HepG2 (cell line): ENCODE measurements at regions not wholly inside any gene's neighbourhood (a gene's known extent, or its start where the extent isn't known, plus 50 kb on each side); places are given as distances from the start of the nearest gene placed in this dataset.

Experiments
- ATAC-seq: fragments of 200-7000 bp; cut with Tn5 transposase; 3 replicates; pipeline ENCODE4 v1.9.1; 2020; ENCODE audit warnings: mild to moderate bottlenecking, moderate library complexity
- BruUV-seq: library from RNA; stranded (reverse); fragments of 400-500 nt; replicated peaks from 2 replicates; lab custom pipeline; 2021; lab: Mats Ljungman, UMichigan
- CTCF ChIA-PET: fragments of 300-600 bp; formaldehyde crosslinking; extraction: SDS; loops from one replicate; lab custom pipeline; 2021; ENCODE audit warnings: low total read pairs, inconsistent platforms, low intra/inter-chr PET ratio; lab: Yijun Ruan, JAX
- POLR2A ChIA-PET: fragments of 350-600 bp; sonication (Branson Sonifier 250); formaldehyde crosslinking; loops from one replicate; lab custom pipeline; 2020; ENCODE audit warnings: antibody characterized with exemption, inconsistent platforms; lab: Yijun Ruan, JAX
- DNase-seq: peaks from one replicate; pipeline ENCODE4 v3.0.0-alpha.2; 2015; ENCODE audit warnings: low spot score
- FAIRE-seq: peaks from 3 replicates; lab custom pipeline; 2011; peaks lifted over from hg19 to GRCh38; lab: Jason Lieb, UNC
- H2AFZ ChIP-seq: one replicate; pipeline ENCODE4 v1.6.1; 2011; ENCODE audit warnings: low read length, inconsistent platforms
- H3K27ac ChIP-seq: fragments of 300-600 bp; 3 replicates; pipeline ENCODE4 v1.8.0; 2011; ENCODE audit warnings: mixed run types, mild to moderate bottlenecking, mixed read lengths, low read length, inconsistent platforms; ENCODE audit not compliant: insufficient read depth; ENCODE audit errors: extremely low read length
- H3K27me3 ChIP-seq, 2 experiments: fragments of 200-600 bp in 1 of 2; 2 replicates in 1 of 2; 3 replicates in 1 of 2; pipeline versions ENCODE4 v1.6.0 to v1.8.0; 2011; ENCODE audit warnings: low read length in 2 of 2, mild to moderate bottlenecking in 2 of 2, moderate library complexity in 2 of 2, inconsistent platforms in 1 of 2; ENCODE audit not compliant: insufficient read depth in 2 of 2, control insufficient read depth in 1 of 2
- H3K36me3 ChIP-seq, 2 experiments: fragments of 200-600 bp in 1 of 2; replicated peaks in 1 of 2; 2 replicates in 1 of 2; 3 replicates in 1 of 2; pipeline versions ENCODE4 v1.5.1 to v1.8.0; 2011; ENCODE audit warnings: low read length in 2 of 2, inconsistent platforms in 1 of 2; ENCODE audit not compliant: insufficient read depth in 2 of 2, control insufficient read depth in 1 of 2
- H3K4me1 ChIP-seq: 2 replicates; pipeline ENCODE4 v1.5.1; 2012; ENCODE audit warnings: low read length, inconsistent platforms; ENCODE audit not compliant: insufficient read depth
- H3K4me2 ChIP-seq: 2 replicates; pipeline ENCODE4 v1.6.0; 2011; ENCODE audit warnings: low read depth, low read length, inconsistent platforms
- H3K4me3 ChIP-seq, 3 experiments: fragments of 200-600 bp in 1 of 3; sonication (generic), shearing (Covaris generic) in 1 of 3; replicated peaks in 1 of 3; 2 replicates each; pipeline ENCODE4 v1.5.1; 2011 to 2016; ENCODE audit warnings: low read length in 3 of 3, inconsistent platforms in 2 of 3, low read depth in 2 of 3, mild to moderate bottlenecking in 2 of 3, control low read depth in 1 of 3, mixed read lengths in 1 of 3; ENCODE audit not compliant: insufficient read depth in 1 of 3
- H3K79me2 ChIP-seq: one replicate; pipeline ENCODE4 v1.6.1; 2011; ENCODE audit warnings: low read length, inconsistent platforms; ENCODE audit not compliant: insufficient read depth
- H3K9ac ChIP-seq: 2 replicates; pipeline ENCODE4 v1.6.0; 2011; ENCODE audit warnings: mild to moderate bottlenecking, low read depth, low read length, inconsistent platforms; ENCODE audit not compliant: insufficient read depth
- H3K9me3 ChIP-seq: 2 replicates; pipeline ENCODE4 v1.5.1; 2012; ENCODE audit warnings: mild to moderate bottlenecking, low read length
- H4K20me1 ChIP-seq: 2 replicates; pipeline ENCODE4 v1.6.0; 2011; ENCODE audit warnings: inconsistent platforms, mild to moderate bottlenecking, low read length, moderate library complexity; ENCODE audit not compliant: insufficient read depth
- CHD4 ChIP-seq: fragments of 200-600 bp; sonication (generic); IDR thresholded peaks from 2 replicates; pipeline ENCODE4 v1.7.0; 2017; ENCODE audit warnings: mild to moderate bottlenecking, low read length, borderline replicate concordance
- CTCF ChIP-seq: sonication (generic); formaldehyde crosslinking; IDR thresholded peaks from 2 replicates; pipeline ENCODE4 v1.5.0; 2020; ENCODE audit warnings: mild to moderate bottlenecking, missing genetic modification reagents, moderate library complexity
- FOXP1 ChIP-seq, 2 experiments: fragments of 450-650 bp in 1 of 2; IDR thresholded peaks; 2 replicates each; pipeline ENCODE4 v1.6.1; 2017 to 2018; ENCODE audit warnings: antibody characterized with exemption in 1 of 2
- HNF4A ChIP-seq: sonication (generic); formaldehyde crosslinking; IDR thresholded peaks from 2 replicates; pipeline ENCODE4 v1.4.0; 2020; ENCODE audit warnings: missing genetic modification reagents
- ZFP1 ChIP-seq: IDR thresholded peaks from 2 replicates; pipeline ENCODE4 v1.6.1; 2016
- ZHX2 ChIP-seq, 2 experiments: sonication (generic) in 1 of 2; formaldehyde crosslinking in 1 of 2; IDR thresholded peaks; 2 replicates each; pipeline versions ENCODE4 v1.6.1 to v1.9.0; 2014 to 2022; ENCODE audit warnings: antibody characterized with exemption in 1 of 2, borderline replicate concordance in 1 of 2, inconsistent platforms in 1 of 2, low read depth in 1 of 2, missing genetic modification reagents in 1 of 2
- ZNF121 ChIP-seq: sonication (generic); formaldehyde crosslinking; IDR thresholded peaks from 2 replicates; pipeline ENCODE4 v1.5.0; 2020; ENCODE audit warnings: mild to moderate bottlenecking, missing genetic modification reagents
- ZNF572 ChIP-seq: sonication (generic); formaldehyde crosslinking; IDR thresholded peaks from 2 replicates; pipeline ENCODE4 v1.5.1; 2020; ENCODE audit warnings: mild to moderate bottlenecking, missing genetic modification reagents
- ZNF609 ChIP-seq: sonication (generic); formaldehyde crosslinking; IDR thresholded peaks from 2 replicates; pipeline ENCODE4 v1.4.0; 2020; ENCODE audit warnings: mild to moderate bottlenecking, missing genetic modification reagents, borderline replicate concordance
- WGBS: methylation state at CpG from one replicate; pipeline ENCODE4 v1.1.6; 2017; ENCODE audit warnings: low lambda C conversion rate; 5-methylcytosine and 5-hydroxymethylcytosine counted together
- in situ Hi-C: cut with HindIII; loops from 2 replicates; pipeline ENCODE4 v1.10.0; 2017; ENCODE audit warnings: low pct_unique_long_range_greater_than_20kb; ENCODE audit not compliant: extremely low pct_ligation_motif_present
- intact Hi-C: fragments of 100-400 bp; cut with micrococcal nuclease; formaldehyde crosslinking; loops from one replicate; pipeline ENCODE4 v1.10.0; 2022; ENCODE audit not compliant: unreplicated experiment

- TF ChIP-seq HNF4A (CRISPR knock-in tag) (peak; percentile 73), ZFP1 (CRISPR knock-in tag) (no peak), CHD4 (no peak), CTCF (CRISPR knock-in tag) (peak; percentile 16; the same call in 1 of the 2 replicates), ZNF572 (CRISPR knock-in tag) (no peak)
Observed at GRCh38 chr4:104979083-104979760, 167.5 kb upstream of the TET2 start (continued).

GRCh38 chr4:104983615-104984179 lies 163.0 kb upstream of the TET2 start:
- Histone ChIP-seq H3K36me3 (no peaks in the 10 kb centered on the region), H3K9ac (no peak overlapping the region), H3K4me3 (no peak overlapping the region), H3K4me1 (0 out of 2 replicates have a peak, but pooled peaks cover 7% of the 10 kb centered on the region), H3K79me2 (no peaks in the 10 kb centered on the region), H2AFZ (no peak overlapping the region), H4K20me1 (no peaks in the 10 kb centered on the region), H3K4me2 (no peak overlapping the region), H3K27me3 (no peaks in the 10 kb centered on the region), H3K9me3 (no peaks in the 10 kb centered on the region), H3K27ac (no peak overlapping the region)
- DNase-seq (no peak), ATAC-seq (no peak), FAIRE-seq (no peak)
- BruUV-seq: no TSS peak
- 4% methylated on average over 1 of the region's 1 CpG for WGBS
- CTCF ChIA-PET: no interaction called here
- POLR2A ChIA-PET: no interaction called here
- in situ Hi-C loops: no loop called here
- intact Hi-C loops: no loop called here
- no peak for TF ChIP-seq ZNF121
- no peak for TF ChIP-seq ZHX2 (IDR thresholded peaks at IDR 0.05; ENCODE audit: low read depth)
- no peak for TF ChIP-seq ZHX2 (CRISPR knock-in tag; IDR thresholded peaks at IDR 0.05; ENCODE audit: borderline replicate concordance)
- TF ChIP-seq FOXP1 (IDR thresholded peaks at IDR 0.05): no peak
- no peak for TF ChIP-seq FOXP1 (CRISPR knock-in tag; IDR thresholded peaks at IDR 0.05)
- no peak for TF ChIP-seq ZNF609 (CRISPR knock-in tag)
